ENCODE measurements at regions not wholly inside any gene's neighbourhood (a gene's known extent, or its start where the extent isn't known, plus 50 kb on each side); places are given as distances from the start of the nearest gene placed in this dataset.

DNA sequence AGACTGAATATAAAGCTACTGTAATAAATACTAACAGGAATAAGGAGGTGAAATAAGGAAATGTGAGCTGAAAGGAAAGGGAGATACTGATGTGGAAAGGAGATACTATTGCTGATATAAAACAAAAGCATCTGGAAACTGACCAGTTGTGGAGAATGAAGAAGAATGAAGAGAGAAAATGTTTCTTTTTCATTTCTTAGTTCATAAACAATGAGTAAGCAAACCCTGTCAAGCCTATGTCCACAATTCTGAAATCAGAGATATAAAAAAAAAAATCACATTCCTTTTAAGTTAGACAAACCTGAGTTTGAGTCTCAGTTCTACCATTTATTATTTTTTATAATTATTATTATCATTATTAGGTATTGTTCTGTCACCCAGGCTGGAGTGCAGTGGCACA is 121.6 kb upstream of the GJE1 start:
- H3K4me3 Mint-ChIP-seq: no peak overlapping the region
- H3K27ac Mint-ChIP-seq: no peak overlapping the region
- no peaks in the 10 kb centered on the region for H3K27me3 Mint-ChIP-seq (ENCODE audit: low read depth)
- TF ChIP-seq, protein P1, sequence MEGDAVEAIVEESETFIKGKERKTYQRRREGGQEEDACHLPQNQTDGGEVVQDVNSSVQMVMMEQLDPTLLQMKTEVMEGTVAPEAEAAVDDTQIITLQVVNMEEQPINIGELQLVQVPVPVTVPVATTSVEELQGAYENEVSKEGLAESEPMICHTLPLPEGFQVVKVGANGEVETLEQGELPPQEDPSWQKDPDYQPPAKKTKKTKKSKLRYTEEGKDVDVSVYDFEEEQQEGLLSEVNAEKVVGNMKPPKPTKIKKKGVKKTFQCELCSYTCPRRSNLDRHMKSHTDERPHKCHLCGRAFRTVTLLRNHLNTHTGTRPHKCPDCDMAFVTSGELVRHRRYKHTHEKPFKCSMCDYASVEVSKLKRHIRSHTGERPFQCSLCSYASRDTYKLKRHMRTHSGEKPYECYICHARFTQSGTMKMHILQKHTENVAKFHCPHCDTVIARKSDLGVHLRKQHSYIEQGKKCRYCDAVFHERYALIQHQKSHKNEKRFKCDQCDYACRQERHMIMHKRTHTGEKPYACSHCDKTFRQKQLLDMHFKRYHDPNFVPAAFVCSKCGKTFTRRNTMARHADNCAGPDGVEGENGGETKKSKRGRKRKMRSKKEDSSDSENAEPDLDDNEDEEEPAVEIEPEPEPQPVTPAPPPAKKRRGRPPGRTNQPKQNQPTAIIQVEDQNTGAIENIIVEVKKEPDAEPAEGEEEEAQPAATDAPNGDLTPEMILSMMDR (IDR thresholded peaks at IDR 0.05; ENCODE audit: unreplicated experiment in 3 of 3): no peak
- H3K36me3 Mint-ChIP-seq (ENCODE audit: low read depth): no peaks in the 10 kb centered on the region
- peaks cover 12% of the 10 kb centered on the region for H3K4me1 Mint-ChIP-seq
- H3K9me3 Mint-ChIP-seq: no peaks in the 10 kb centered on the region

DNA sequence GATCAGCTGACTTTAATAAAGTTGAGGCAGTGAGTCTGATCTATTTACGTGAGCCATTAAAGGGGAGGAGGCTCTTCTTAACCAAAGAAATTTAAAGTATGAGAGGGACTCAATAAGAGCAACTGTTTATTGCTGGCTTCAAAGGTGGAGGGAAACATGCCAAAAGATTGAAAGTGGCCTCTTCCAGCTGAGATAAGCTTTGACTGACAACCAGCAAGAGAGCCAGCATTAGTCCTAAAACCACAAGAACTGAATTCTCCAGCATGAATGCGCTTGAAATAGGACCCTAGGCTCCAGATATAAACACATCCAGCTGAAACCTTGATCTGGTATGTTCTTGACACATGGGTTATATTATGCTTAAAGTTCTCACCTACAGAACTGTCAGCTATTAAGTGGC is 123.1 kb upstream of the GJE1 start:
- H3K27ac Mint-ChIP-seq: no peak overlapping the region
- no peaks in the 10 kb centered on the region for H3K9me3 Mint-ChIP-seq
- TF ChIP-seq, protein P1 (IDR thresholded peaks at IDR 0.05; ENCODE audit: unreplicated experiment in 3 of 3): no peak
- no peaks in the 10 kb centered on the region for H3K27me3 Mint-ChIP-seq (ENCODE audit: low read depth)
- peaks cover 8% of the 10 kb centered on the region for H3K4me1 Mint-ChIP-seq
- H3K36me3 Mint-ChIP-seq (ENCODE audit: low read depth): no peaks in the 10 kb centered on the region
- no peak overlapping the region for H3K4me3 Mint-ChIP-seq

DNA sequence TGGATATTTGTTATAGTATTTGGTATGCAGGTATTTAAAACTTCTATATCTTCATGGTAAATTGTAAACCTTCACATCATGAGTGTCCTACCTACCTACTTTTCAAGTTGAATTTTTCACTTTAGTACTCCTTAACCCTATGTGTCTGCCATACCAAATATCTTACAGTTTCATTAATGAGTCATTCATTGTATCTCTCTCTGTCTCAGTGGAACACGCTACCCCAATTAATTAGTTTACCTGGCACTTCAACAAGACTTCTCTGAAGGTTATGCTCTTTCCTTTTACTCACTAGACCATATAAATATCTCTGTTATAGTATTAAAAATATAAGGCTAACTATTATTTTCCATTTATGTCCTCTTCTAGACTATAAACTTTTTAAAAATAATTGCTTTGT is 123.9 kb upstream of the GJE1 start:
- Mint-ChIP-seq H3K9me3 (no peaks in the 10 kb centered on the region), H3K27me3 (ENCODE audit: low read depth) (no peaks in the 10 kb centered on the region), H3K4me1 (peaks cover 7% of the 10 kb centered on the region), H3K27ac (no peak overlapping the region), H3K36me3 (ENCODE audit: low read depth) (no peaks in the 10 kb centered on the region), H3K4me3 (no peak overlapping the region)
- TF ChIP-seq, protein P1 (IDR thresholded peaks at IDR 0.05; ENCODE audit: unreplicated experiment in 3 of 3): no peak

DNA sequence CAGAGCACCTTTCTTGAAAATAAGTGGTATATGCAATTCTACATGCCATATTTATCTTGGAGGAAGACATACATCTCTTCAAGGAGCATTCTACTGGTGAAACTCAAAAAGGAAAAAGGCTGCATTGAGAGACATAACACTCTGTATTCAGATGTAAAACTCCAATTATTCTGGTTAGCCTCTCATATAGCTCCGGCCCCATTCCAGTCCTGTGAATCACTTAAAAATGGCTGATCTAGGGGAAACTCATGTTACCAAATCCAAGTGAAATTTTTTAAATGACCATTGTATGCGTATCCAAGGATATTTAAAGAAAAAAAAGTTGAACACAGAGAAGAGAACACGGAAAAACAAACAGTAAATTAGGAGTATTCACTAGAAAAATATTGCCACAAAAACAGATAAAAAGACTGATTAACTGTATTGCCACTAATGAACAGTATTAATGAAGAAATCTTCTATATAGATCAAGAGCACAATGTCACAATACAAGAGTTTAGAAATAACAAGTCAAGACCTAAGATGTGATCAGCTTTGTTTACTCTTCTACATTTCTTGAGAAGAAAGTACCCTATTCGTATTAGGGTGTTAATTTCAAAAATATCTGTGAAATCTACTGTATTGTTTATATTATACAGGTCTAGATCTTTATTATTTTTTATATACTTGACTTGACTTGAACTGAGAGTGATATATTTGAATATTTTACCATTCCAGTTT is 124.5 kb upstream of the GJE1 start:
- no peak overlapping the region for H3K4me3 Mint-ChIP-seq
- TF ChIP-seq, protein P1 (IDR thresholded peaks at IDR 0.05; ENCODE audit: unreplicated experiment in 3 of 3): no peak

DNA sequence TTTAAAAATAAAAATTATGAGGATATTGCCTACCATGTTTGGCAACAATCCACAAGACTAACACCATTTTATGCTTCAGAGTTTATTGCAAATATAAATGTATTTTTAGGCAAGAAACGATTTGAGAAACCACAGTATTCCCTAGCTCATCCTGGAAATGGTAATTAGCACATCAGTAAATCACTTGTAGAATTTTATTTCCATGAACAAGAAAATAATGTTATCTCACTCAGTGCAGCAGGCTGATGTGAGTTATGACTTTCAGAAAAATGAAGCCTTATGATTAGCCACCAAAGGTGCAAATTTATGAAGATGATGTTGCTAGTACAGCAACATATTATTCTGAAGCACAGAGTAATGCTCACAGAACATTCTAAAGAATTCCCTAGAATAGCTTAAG is 127.7 kb upstream of the GJE1 start:
- TF ChIP-seq, protein P1 (IDR thresholded peaks at IDR 0.05; ENCODE audit: unreplicated experiment in 3 of 3): no peak
- Mint-ChIP-seq H3K27ac (no peak overlapping the region), H3K4me3 (no peak overlapping the region), H3K27me3 (ENCODE audit: low read depth) (no peaks in the 10 kb centered on the region), H3K9me3 (no peaks in the 10 kb centered on the region), H3K4me1 (peaks cover 7% of the 10 kb centered on the region), H3K36me3 (ENCODE audit: low read depth) (no peaks in the 10 kb centered on the region)

More for the DNA sequence above, 124.5 kb upstream of the GJE1 start:
- Mint-ChIP-seq H3K4me1 (peaks cover 7% of the 10 kb centered on the region), H3K27me3 (ENCODE audit: low read depth) (no peaks in the 10 kb centered on the region), H3K27ac (no peak overlapping the region), H3K36me3 (ENCODE audit: low read depth) (no peaks in the 10 kb centered on the region), H3K9me3 (no peaks in the 10 kb centered on the region)

DNA sequence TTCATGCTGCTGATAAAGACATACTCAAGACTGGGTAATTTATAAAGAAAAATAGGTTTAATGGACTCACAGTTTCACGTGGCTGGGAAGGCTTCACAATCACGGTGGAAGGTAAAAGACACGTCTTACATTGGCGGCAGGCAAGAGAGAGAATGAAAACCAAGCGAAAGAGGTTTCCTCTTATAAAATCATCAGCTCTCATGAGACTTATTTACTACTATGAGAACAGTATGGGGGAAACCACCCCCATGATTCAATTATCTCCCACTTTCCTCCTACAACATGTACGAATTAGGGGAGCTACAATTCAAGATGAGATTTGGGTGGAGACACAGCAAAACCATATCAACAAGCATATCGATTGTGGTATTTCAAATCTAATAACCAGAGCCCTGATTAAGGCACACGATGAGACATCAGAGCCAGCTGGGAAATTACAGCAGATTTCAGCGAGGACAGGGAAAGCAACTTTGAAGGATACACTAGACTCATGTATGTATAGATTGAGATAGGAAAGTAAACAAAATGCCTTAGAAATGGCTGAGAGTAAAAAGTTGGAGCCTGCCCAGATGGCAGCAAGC is 129.8 kb upstream of the GJE1 start:
- no peaks in the 10 kb centered on the region for H3K4me1 Mint-ChIP-seq
- H3K36me3 Mint-ChIP-seq (ENCODE audit: low read depth): no peaks in the 10 kb centered on the region
- H3K27me3 Mint-ChIP-seq (ENCODE audit: low read depth): no peaks in the 10 kb centered on the region
- H3K9me3 Mint-ChIP-seq: peaks cover 16% of the 10 kb centered on the region
- TF ChIP-seq, protein P1 (IDR thresholded peaks at IDR 0.05; ENCODE audit: unreplicated experiment in 3 of 3): no peak
- no peak overlapping the region for H3K4me3 Mint-ChIP-seq
- no peak overlapping the region for H3K27ac Mint-ChIP-seq

Measured in nephron (organoid).